ENCODE measurements at regions not wholly inside any gene's neighbourhood (a gene's known extent, or its start where the extent isn't known, plus 50 kb on each side); places are given as distances from the start of the nearest gene placed in this dataset.

DNA sequence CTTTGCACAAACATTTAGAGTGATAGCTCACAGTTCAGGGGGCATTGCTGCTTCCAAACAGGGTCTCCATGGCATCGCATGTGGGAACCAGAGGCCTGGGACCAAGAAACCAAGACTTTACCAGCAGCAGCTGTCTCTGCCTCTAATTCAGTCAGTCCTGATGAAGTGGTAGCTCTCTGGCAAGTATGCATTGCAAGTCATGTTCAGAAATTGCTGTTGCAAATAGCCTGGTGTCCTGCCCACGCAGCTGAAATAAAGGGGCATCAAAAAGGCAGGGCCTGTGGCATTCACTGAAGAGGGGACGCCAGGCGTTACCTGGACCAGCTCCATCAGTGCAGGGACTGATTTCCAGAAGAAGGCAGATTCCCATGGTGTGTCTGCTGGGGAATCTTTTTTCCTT is 121.3 kb downstream of the CD47 start:
- peaks cover 0 to 7% (median 2%) of the 10 kb centered on the region in 3 donors for H3K27me3 Mint-ChIP-seq (ENCODE audit: low read depth in 3 of 3)
- Histone ChIP-seq H2AFZ (ENCODE audit: insufficient read depth, low read depth, low read length, poor library complexity, severe bottlenecking) (no peak overlapping the region), H3K36me3 (replicated peaks in 1 of 2; ENCODE audit: control insufficient read depth in 1 of 2, insufficient read depth in 2 of 2, low read length in 2 of 2) (no peaks in the 10 kb centered on the region), H3K4me2 (replicated peaks; ENCODE audit: extremely low read depth, low read length, poor library complexity, severe bottlenecking) (no peak overlapping the region), H3K9me3 (replicated peaks in 1 of 2; ENCODE audit: control insufficient read depth in 1 of 2, insufficient read depth in 1 of 2, low read length in 2 of 2) (no peaks in the 10 kb centered on the region), H3K27ac (ENCODE audit: low read depth in 1 of 2, low read length in 2 of 2) (no peak overlapping the region), H3K4me3 (replicated peaks in 1 of 3; ENCODE audit: low read depth in 2 of 3, low read length in 3 of 3) (no peak overlapping the region), H3K27me3 (ENCODE audit: control insufficient read depth in 2 of 2, insufficient read depth in 2 of 2, low read length in 2 of 2) (no peaks in the 10 kb centered on the region), H3K79me2 (ENCODE audit: insufficient read depth, low read length) (no peaks in the 10 kb centered on the region), H3K9ac (ENCODE audit: insufficient read depth, low read length, poor library complexity, severe bottlenecking) (no peak overlapping the region), H4K20me1 (ENCODE audit: insufficient read depth, low read length) (no peaks in the 10 kb centered on the region), H3K4me1 (ENCODE audit: control insufficient read depth in 1 of 2, insufficient read depth in 2 of 2, low read length in 2 of 2) (peaks cover 4 to 10% of the 10 kb centered on the region in 2 donors)
- H3K27ac Mint-ChIP-seq, result no peak overlapping the region
- DNase-seq, result no peak
- intact Hi-C loops (cut with micrococcal nuclease), result no loop called here
- 98% methylated on average over 4 of the region's 4 CpGs for WGBS (ENCODE audit: insufficient coverage)
- H3K36me3 Mint-ChIP-seq, result no peaks in the 10 kb centered on the region
- TF ChIP-seq CTCF (IDR thresholded peaks at IDR 0.05), result no peak
- no peaks in the 10 kb centered on the region for H3K9me3 Mint-ChIP-seq
- no peak overlapping the region for H3K4me3 Mint-ChIP-seq
- H3K4me1 Mint-ChIP-seq, result peaks cover 22% of the 10 kb centered on the region

- peaks cover 20% of the 10 kb centered on the region for H3K4me1 Mint-ChIP-seq
- peaks cover 0 to 3% (median 0%) of the 10 kb centered on the region in 7 donors for H3K9me3 Mint-ChIP-seq
- Histone ChIP-seq H3K36me3 (replicated peaks in 1 of 2; ENCODE audit: control insufficient read depth in 1 of 2, insufficient read depth in 2 of 2, low read length in 2 of 2) (no peaks in the 10 kb centered on the region), H3K4me1 (ENCODE audit: control insufficient read depth in 1 of 2, insufficient read depth in 2 of 2, low read length in 2 of 2) (peaks cover 4 to 10% of the 10 kb centered on the region in 2 donors), H3K79me2 (ENCODE audit: insufficient read depth, low read length) (no peaks in the 10 kb centered on the region), H4K20me1 (ENCODE audit: insufficient read depth, low read length) (no peaks in the 10 kb centered on the region), H3K9me3 (replicated peaks in 1 of 2; ENCODE audit: control insufficient read depth in 1 of 2, insufficient read depth in 1 of 2, low read length in 2 of 2) (no peaks in the 10 kb centered on the region), H3K27ac (ENCODE audit: low read depth in 1 of 2, low read length in 2 of 2) (no peak overlapping the region), H3K27me3 (ENCODE audit: control insufficient read depth in 2 of 2, insufficient read depth in 2 of 2, low read length in 2 of 2) (no peaks in the 10 kb centered on the region), H3K4me2 (replicated peaks; ENCODE audit: extremely low read depth, low read length, poor library complexity, severe bottlenecking) (no peak overlapping the region), H3K9ac (ENCODE audit: insufficient read depth, low read length, poor library complexity, severe bottlenecking) (no peak overlapping the region), H3K4me3 (replicated peaks in 1 of 3; ENCODE audit: low read depth in 2 of 3, low read length in 3 of 3) (no peak overlapping the region), H2AFZ (ENCODE audit: insufficient read depth, low read depth, low read length, poor library complexity, severe bottlenecking) (no peak overlapping the region)
- no peak overlapping the region for H3K4me3 Mint-ChIP-seq
- intact Hi-C loops (cut with micrococcal nuclease), result no loop called here
- DNase-seq, result no peak
- no peak overlapping the region for H3K27ac Mint-ChIP-seq
- no CpG with 5 or more reads among the region's 5 CpGs for WGBS (ENCODE audit: insufficient coverage)
- no peak for TF ChIP-seq CTCF (IDR thresholded peaks at IDR 0.05)
- no peaks in the 10 kb centered on the region for H3K36me3 Mint-ChIP-seq
- H3K27me3 Mint-ChIP-seq (ENCODE audit: low read depth in 3 of 3), result peaks cover 0 to 4% (median 2%) of the 10 kb centered on the region in 3 donors
Observed at GRCh38 chr3:107966276-107966675, 124.6 kb downstream of the CD47 start.
